ENCODE measurements at regions not wholly inside any gene's neighbourhood (a gene's known extent, or its start where the extent isn't known, plus 50 kb on each side); places are given as distances from the start of the nearest gene placed in this dataset.

DNA sequence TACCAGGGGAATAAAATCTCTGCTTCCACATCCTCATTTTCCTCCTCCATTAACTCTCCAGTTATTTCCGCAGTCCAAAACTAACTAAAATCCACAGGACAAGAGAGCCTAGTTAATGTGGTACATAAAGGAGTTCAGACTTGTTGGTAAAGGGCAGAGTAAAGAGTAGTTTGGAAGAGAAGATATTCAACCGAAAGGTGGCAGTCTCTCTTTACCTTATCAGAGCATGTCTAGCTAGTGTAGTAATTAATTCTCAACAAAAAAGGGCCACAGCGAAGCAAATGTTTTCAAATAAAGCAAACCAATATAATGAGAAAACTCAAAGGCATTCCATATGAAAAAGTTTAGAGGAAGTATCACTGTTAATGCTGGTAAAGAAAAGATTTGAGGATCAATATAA, 286.5 kb downstream of the GLUD2 start:
- TF ChIP-seq, protein P1, sequence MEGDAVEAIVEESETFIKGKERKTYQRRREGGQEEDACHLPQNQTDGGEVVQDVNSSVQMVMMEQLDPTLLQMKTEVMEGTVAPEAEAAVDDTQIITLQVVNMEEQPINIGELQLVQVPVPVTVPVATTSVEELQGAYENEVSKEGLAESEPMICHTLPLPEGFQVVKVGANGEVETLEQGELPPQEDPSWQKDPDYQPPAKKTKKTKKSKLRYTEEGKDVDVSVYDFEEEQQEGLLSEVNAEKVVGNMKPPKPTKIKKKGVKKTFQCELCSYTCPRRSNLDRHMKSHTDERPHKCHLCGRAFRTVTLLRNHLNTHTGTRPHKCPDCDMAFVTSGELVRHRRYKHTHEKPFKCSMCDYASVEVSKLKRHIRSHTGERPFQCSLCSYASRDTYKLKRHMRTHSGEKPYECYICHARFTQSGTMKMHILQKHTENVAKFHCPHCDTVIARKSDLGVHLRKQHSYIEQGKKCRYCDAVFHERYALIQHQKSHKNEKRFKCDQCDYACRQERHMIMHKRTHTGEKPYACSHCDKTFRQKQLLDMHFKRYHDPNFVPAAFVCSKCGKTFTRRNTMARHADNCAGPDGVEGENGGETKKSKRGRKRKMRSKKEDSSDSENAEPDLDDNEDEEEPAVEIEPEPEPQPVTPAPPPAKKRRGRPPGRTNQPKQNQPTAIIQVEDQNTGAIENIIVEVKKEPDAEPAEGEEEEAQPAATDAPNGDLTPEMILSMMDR (IDR thresholded peaks at IDR 0.05; ENCODE audit: low read depth, low read length, poor library complexity, severe bottlenecking), result no peak
- TF ChIP-seq EZH2phosphoT487 (IDR thresholded peaks at IDR 0.05; ENCODE audit: borderline replicate concordance, low read length), result no peak
